ENCODE measurements at regions not wholly inside any gene's neighbourhood (a gene's known extent, or its start where the extent isn't known, plus 50 kb on each side); places are given as distances from the start of the nearest gene placed in this dataset.
"Not testable (repeated sequence)": the region's sequence is repeated elsewhere in the genome, so short reads cannot be mapped to it uniquely, and the experiment has no call there.

- not testable (repeated sequence) for H3K27ac ChIP-seq (ENCODE audit: low read depth in 1 of 2, low read length in 2 of 2); H3K9me3 ChIP-seq (ENCODE audit: control insufficient read depth in 4 of 4, low read length in 3 of 4); H3K4me1 ChIP-seq (ENCODE audit: control insufficient read depth in 4 of 4, insufficient read depth in 4 of 4, low read length in 3 of 4); H3K9ac ChIP-seq (ENCODE audit: low read depth in 1 of 2, low read length in 2 of 2); DNase-seq (ENCODE audit: low spot score); H3K27me3 ChIP-seq (ENCODE audit: control insufficient read depth in 4 of 4, insufficient read depth in 4 of 4, low read length in 3 of 4); H3K4me3 ChIP-seq (ENCODE audit: low read depth in 1 of 3, low read length in 3 of 3)
- WGBS: 87% methylated on average over 4 of the region's 4 CpGs
- peaks cover 0 to 15% (median 12%) of the 10 kb centered on the region in 4 donors for H3K36me3 ChIP-seq (ENCODE audit: control insufficient read depth in 4 of 4, insufficient read depth in 3 of 4, low read depth in 1 of 4, low read length in 3 of 4)
Measured at GRCh38 chr16:13357842-13358241, 456.4 kb downstream of the SHISA9 start.

DNA sequence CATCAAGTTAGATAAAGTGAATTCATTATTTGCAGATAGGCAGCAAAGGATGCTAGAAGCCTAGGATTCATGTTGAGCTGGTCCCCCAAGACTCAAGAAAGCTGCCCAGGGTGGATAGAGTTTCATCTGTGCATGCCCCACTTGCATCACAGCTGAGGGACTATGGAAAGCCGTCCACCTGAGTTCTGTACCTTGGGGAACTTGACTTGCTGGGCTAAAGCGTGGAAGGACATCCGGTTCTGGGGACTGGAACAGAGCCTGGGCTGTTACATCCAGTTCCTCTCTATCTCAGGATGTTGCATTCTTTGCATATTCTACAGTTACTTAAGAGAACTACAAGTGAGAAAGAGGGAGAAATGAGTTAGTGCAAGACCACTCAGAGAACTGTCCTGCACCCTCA lies 458.4 kb downstream of the SHISA9 start:
- peaks cover 0 to 15% (median 12%) of the 10 kb centered on the region in 4 donors for H3K36me3 ChIP-seq (ENCODE audit: control insufficient read depth in 4 of 4, insufficient read depth in 3 of 4, low read depth in 1 of 4, low read length in 3 of 4)
- no peaks in the 10 kb centered on the region for H3K27me3 ChIP-seq (ENCODE audit: control insufficient read depth in 4 of 4, insufficient read depth in 4 of 4, low read length in 3 of 4)
- H3K27ac ChIP-seq (ENCODE audit: low read depth in 1 of 2, low read length in 2 of 2): no peak overlapping the region
- TF ChIP-seq NR2F2 (IDR thresholded peaks at IDR 0.05): no peak
- TF ChIP-seq FOXA1 (IDR thresholded peaks at IDR 0.05): no peak
- no peak for TF ChIP-seq GABPA (IDR thresholded peaks at IDR 0.05 in 1 of 2, conservative IDR thresholded peaks at IDR 0.05 in 1 of 2)
- no peak overlapping the region for H3K9ac ChIP-seq (ENCODE audit: low read depth in 1 of 2, low read length in 2 of 2)
- no peaks in the 10 kb centered on the region for H3K4me1 ChIP-seq (ENCODE audit: control insufficient read depth in 4 of 4, insufficient read depth in 4 of 4, low read length in 3 of 4)
- WGBS: 92% methylated on average over 3 of the region's 3 CpGs
- H3K9me3 ChIP-seq (ENCODE audit: control insufficient read depth in 4 of 4, low read length in 3 of 4): peaks cover 0 to 5% (median 2%) of the 10 kb centered on the region in 4 donors
- peak overlapping the region in 1 of 3 donors; percentile 49 for H3K4me3 ChIP-seq (ENCODE audit: low read depth in 1 of 3, low read length in 3 of 3)
- DNase-seq (ENCODE audit: low spot score): no peak

GRCh38 chr16:13372421-13372820 lies 471.0 kb downstream of the SHISA9 start:
- H3K9me3 ChIP-seq (ENCODE audit: control insufficient read depth in 4 of 4, low read length in 3 of 4): peaks cover 0 to 1% (median 0%) of the 10 kb centered on the region in 4 donors
- H3K36me3 ChIP-seq (ENCODE audit: control insufficient read depth in 4 of 4, insufficient read depth in 3 of 4, low read depth in 1 of 4, low read length in 3 of 4): peaks cover 0 to 12% (median 2%) of the 10 kb centered on the region in 4 donors
- H3K27ac ChIP-seq (ENCODE audit: low read depth in 1 of 2, low read length in 2 of 2): no peak overlapping the region
- H3K4me3 ChIP-seq (ENCODE audit: low read depth in 1 of 3, low read length in 3 of 3): no peak overlapping the region
- no peaks in the 10 kb centered on the region for H3K27me3 ChIP-seq (ENCODE audit: control insufficient read depth in 4 of 4, insufficient read depth in 4 of 4, low read length in 3 of 4)
- H3K9ac ChIP-seq (ENCODE audit: low read depth in 1 of 2, low read length in 2 of 2): no peak overlapping the region
- no peaks in the 10 kb centered on the region for H3K4me1 ChIP-seq (ENCODE audit: control insufficient read depth in 4 of 4, insufficient read depth in 4 of 4, low read length in 3 of 4)
- no peak for DNase-seq (ENCODE audit: low spot score)
- TF ChIP-seq HNF4G (IDR thresholded peaks at IDR 0.05) (no peak), MAX (IDR thresholded peaks at IDR 0.05) (no peak), FOXA2 (IDR thresholded peaks at IDR 0.05) (no peak), JUND (IDR thresholded peaks at IDR 0.05) (no peak), FOXA1 (IDR thresholded peaks at IDR 0.05) (no peak), SP1 (IDR thresholded peaks at IDR 0.05) (no peak), ZBTB33 (IDR thresholded peaks at IDR 0.05) (no peak), ATF3 (IDR thresholded peaks at IDR 0.05) (no peak), HNF4A (conservative IDR thresholded peaks at IDR 0.05) (no peak), RXRA (IDR thresholded peaks at IDR 0.05) (no peak), TAF1 (conservative IDR thresholded peaks at IDR 0.05) (no peak)
- TF ChIP-seq, protein P1, sequence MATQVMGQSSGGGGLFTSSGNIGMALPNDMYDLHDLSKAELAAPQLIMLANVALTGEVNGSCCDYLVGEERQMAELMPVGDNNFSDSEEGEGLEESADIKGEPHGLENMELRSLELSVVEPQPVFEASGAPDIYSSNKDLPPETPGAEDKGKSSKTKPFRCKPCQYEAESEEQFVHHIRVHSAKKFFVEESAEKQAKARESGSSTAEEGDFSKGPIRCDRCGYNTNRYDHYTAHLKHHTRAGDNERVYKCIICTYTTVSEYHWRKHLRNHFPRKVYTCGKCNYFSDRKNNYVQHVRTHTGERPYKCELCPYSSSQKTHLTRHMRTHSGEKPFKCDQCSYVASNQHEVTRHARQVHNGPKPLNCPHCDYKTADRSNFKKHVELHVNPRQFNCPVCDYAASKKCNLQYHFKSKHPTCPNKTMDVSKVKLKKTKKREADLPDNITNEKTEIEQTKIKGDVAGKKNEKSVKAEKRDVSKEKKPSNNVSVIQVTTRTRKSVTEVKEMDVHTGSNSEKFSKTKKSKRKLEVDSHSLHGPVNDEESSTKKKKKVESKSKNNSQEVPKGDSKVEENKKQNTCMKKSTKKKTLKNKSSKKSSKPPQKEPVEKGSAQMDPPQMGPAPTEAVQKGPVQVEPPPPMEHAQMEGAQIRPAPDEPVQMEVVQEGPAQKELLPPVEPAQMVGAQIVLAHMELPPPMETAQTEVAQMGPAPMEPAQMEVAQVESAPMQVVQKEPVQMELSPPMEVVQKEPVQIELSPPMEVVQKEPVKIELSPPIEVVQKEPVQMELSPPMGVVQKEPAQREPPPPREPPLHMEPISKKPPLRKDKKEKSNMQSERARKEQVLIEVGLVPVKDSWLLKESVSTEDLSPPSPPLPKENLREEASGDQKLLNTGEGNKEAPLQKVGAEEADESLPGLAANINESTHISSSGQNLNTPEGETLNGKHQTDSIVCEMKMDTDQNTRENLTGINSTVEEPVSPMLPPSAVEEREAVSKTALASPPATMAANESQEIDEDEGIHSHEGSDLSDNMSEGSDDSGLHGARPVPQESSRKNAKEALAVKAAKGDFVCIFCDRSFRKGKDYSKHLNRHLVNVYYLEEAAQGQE (IDR thresholded peaks at IDR 0.05): no peak
- TF ChIP-seq, protein P2, sequence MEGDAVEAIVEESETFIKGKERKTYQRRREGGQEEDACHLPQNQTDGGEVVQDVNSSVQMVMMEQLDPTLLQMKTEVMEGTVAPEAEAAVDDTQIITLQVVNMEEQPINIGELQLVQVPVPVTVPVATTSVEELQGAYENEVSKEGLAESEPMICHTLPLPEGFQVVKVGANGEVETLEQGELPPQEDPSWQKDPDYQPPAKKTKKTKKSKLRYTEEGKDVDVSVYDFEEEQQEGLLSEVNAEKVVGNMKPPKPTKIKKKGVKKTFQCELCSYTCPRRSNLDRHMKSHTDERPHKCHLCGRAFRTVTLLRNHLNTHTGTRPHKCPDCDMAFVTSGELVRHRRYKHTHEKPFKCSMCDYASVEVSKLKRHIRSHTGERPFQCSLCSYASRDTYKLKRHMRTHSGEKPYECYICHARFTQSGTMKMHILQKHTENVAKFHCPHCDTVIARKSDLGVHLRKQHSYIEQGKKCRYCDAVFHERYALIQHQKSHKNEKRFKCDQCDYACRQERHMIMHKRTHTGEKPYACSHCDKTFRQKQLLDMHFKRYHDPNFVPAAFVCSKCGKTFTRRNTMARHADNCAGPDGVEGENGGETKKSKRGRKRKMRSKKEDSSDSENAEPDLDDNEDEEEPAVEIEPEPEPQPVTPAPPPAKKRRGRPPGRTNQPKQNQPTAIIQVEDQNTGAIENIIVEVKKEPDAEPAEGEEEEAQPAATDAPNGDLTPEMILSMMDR (IDR thresholded peaks at IDR 0.05; ENCODE audit: low read depth, low read length, missing input control): no peak
- 97% methylated on average over 3 of the region's 3 CpGs for WGBS

All from liver (tissue), 8 donors.